H9 (cell line): ENCODE measurements at regions not wholly inside any gene's neighbourhood (a gene's known extent, or its start where the extent isn't known, plus 50 kb on each side); places are given as distances from the start of the nearest gene placed in this dataset.

Experiments
- DNase-seq: peaks from one replicate; pipeline ENCODE4 v3.0.0-alpha.2; 2017
- H2AFZ ChIP-seq: one replicate; pipeline ENCODE4 v1.6.1; 2013; ENCODE audit warnings: mild to moderate bottlenecking, low read length, control low read depth, moderate library complexity
- H2AK5ac ChIP-seq: 2 replicates; pipeline ENCODE4 v1.6.1; 2013; ENCODE audit warnings: low read length, control low read depth, mixed read lengths; ENCODE audit not compliant: insufficient read length
- H2BK120ac ChIP-seq: one replicate; pipeline ENCODE4 v1.6.1; 2013; ENCODE audit warnings: low read depth, mild to moderate bottlenecking, low read length, control low read depth, inconsistent platforms; ENCODE audit not compliant: poor library complexity, severe bottlenecking
- H2BK12ac ChIP-seq: 2 replicates; pipeline ENCODE4 v1.6.1; 2013; ENCODE audit warnings: low read length, control low read depth, mixed read lengths, low read depth; ENCODE audit not compliant: insufficient read length
- H2BK15ac ChIP-seq: 2 replicates; pipeline ENCODE4 v1.6.1; 2013; ENCODE audit warnings: low read depth, low read length, control low read depth
- H2BK20ac ChIP-seq: one replicate; pipeline ENCODE4 v1.6.1; 2013; ENCODE audit warnings: low read depth, mild to moderate bottlenecking, low read length, control low read depth, inconsistent platforms; ENCODE audit not compliant: poor library complexity, severe bottlenecking
- H2BK5ac ChIP-seq: 2 replicates; pipeline ENCODE4 v1.6.1; 2013; ENCODE audit warnings: low read length, control low read depth, mixed read lengths; ENCODE audit not compliant: insufficient read length
- H3K14ac ChIP-seq: 2 replicates; pipeline ENCODE4 v1.6.1; 2013; ENCODE audit warnings: low read length, control low read depth; ENCODE audit not compliant: insufficient read depth
- H3K18ac ChIP-seq: 2 replicates; pipeline ENCODE4 v1.6.1; 2013; ENCODE audit warnings: low read depth, mild to moderate bottlenecking, mixed read lengths, low read length, control low read depth; ENCODE audit not compliant: insufficient read length
- H3K23ac ChIP-seq: 2 replicates; pipeline ENCODE4 v1.6.1; 2013; ENCODE audit warnings: low read length, control low read depth, mixed read lengths, low read depth; ENCODE audit not compliant: insufficient read length
- H3K23me2 ChIP-seq: 2 replicates; pipeline ENCODE4 v1.6.1; 2013; ENCODE audit warnings: low read depth, mild to moderate bottlenecking, mixed read lengths, low read length, control low read depth; ENCODE audit not compliant: insufficient read length, poor library complexity, severe bottlenecking
- H3K27ac ChIP-seq: 2 replicates; pipeline ENCODE4 v1.5.1; 2013; ENCODE audit warnings: low read length, control low read depth, mixed read lengths, low read depth; ENCODE audit not compliant: insufficient read length
- H3K27me3 ChIP-seq: 2 replicates; pipeline ENCODE4 v1.6.1; 2013; ENCODE audit warnings: low read length, control low read depth, inconsistent platforms; ENCODE audit not compliant: insufficient read depth
- H3K4ac ChIP-seq: 2 replicates; pipeline ENCODE4 v1.6.1; 2013; ENCODE audit warnings: low read depth, mild to moderate bottlenecking, control low read depth, inconsistent platforms, low read length, moderate library complexity
- H3K4me1 ChIP-seq: 2 replicates; pipeline ENCODE4 v1.6.1; 2013; ENCODE audit warnings: low read length, control low read depth, inconsistent platforms; ENCODE audit not compliant: insufficient read depth
- H3K4me2 ChIP-seq: 2 replicates; pipeline ENCODE4 v1.6.1; 2013; ENCODE audit warnings: low read length, control low read depth, mixed read lengths; ENCODE audit not compliant: insufficient read length, insufficient read depth
- H3K56ac ChIP-seq: 2 replicates; pipeline ENCODE4 v1.6.1; 2013; ENCODE audit warnings: low read depth, mild to moderate bottlenecking, mixed read lengths, low read length, control low read depth; ENCODE audit not compliant: insufficient read length
- H3K79me1 ChIP-seq: 2 replicates; pipeline ENCODE4 v1.6.1; 2013; ENCODE audit warnings: low read depth, mild to moderate bottlenecking, moderate library complexity, low read length, control low read depth, inconsistent platforms; ENCODE audit not compliant: insufficient read depth, poor library complexity, severe bottlenecking
- H3K79me2 ChIP-seq: 2 replicates; pipeline ENCODE4 v1.6.1; 2013; ENCODE audit warnings: low read length, control low read depth, inconsistent platforms; ENCODE audit not compliant: insufficient read depth
- H3K9ac ChIP-seq: 2 replicates; pipeline ENCODE4 v1.6.1; 2013; ENCODE audit warnings: low read length, control low read depth, mixed read lengths; ENCODE audit not compliant: insufficient read length; ENCODE audit errors: extremely low read depth
- H3K9me3 ChIP-seq: one replicate; pipeline ENCODE4 v1.6.1; 2013; ENCODE audit warnings: low read depth, low read length, inconsistent platforms; ENCODE audit not compliant: control insufficient read depth
- H3T11ph ChIP-seq: one replicate; pipeline ENCODE4 v1.6.1; 2013; ENCODE audit warnings: mild to moderate bottlenecking, low read length, control low read depth, inconsistent platforms
- H4K20me1 ChIP-seq: one replicate; pipeline ENCODE4 v1.6.1; 2013; ENCODE audit not compliant: control insufficient read depth, insufficient read length, insufficient read depth
- H4K5ac ChIP-seq: 2 replicates; pipeline ENCODE4 v1.6.1; 2013; ENCODE audit warnings: low read depth, mild to moderate bottlenecking, mixed read lengths, low read length, control low read depth; ENCODE audit not compliant: insufficient read length
- H4K8ac ChIP-seq: replicated peaks from 2 replicates; pipeline ENCODE4 v1.6.1; 2013; ENCODE audit warnings: low read length, control low read depth, mixed read lengths, low read depth; ENCODE audit not compliant: insufficient read length
- H4K91ac ChIP-seq: 2 replicates; pipeline ENCODE4 v1.6.1; 2013; ENCODE audit warnings: low read depth, mild to moderate bottlenecking, moderate library complexity, mixed read lengths, low read length, control low read depth; ENCODE audit not compliant: insufficient read length
- H3K27ac Mint-ChIP-seq, 3 experiments: 2 replicates in 2 of 3; 3 replicates in 1 of 3; pipeline ENCODE4 v1.8.0; 2020 to 2021; ENCODE audit warnings: mixed read lengths in 3 of 3, mild to moderate bottlenecking in 1 of 3, moderate library complexity in 1 of 3
- H3K27me3 Mint-ChIP-seq: 2 replicates; pipeline ENCODE4 v1.8.0; 2021; ENCODE audit warnings: low read depth, mild to moderate bottlenecking, moderate library complexity, mixed read lengths
- H3K36me3 Mint-ChIP-seq, 3 experiments: 2 replicates in 2 of 3; 3 replicates in 1 of 3; pipeline ENCODE4 v1.8.0; 2020 to 2021; ENCODE audit warnings: low read depth in 3 of 3, mixed read lengths in 3 of 3; ENCODE audit not compliant: insufficient read depth in 1 of 3
- H3K4me1 Mint-ChIP-seq, 2 experiments: 2 replicates each; pipeline ENCODE4 v1.8.0; 2020; ENCODE audit warnings: mixed read lengths in 2 of 2
- H3K4me3 Mint-ChIP-seq, 2 experiments: 2 replicates in 1 of 2; 3 replicates in 1 of 2; pipeline ENCODE4 v1.8.0; 2020 to 2021; ENCODE audit warnings: mild to moderate bottlenecking in 2 of 2, mixed read lengths in 2 of 2, moderate library complexity in 1 of 2
- H3K9me3 Mint-ChIP-seq, 2 experiments: 2 replicates in 1 of 2; 3 replicates in 1 of 2; pipeline ENCODE4 v1.8.0; 2020; ENCODE audit warnings: mild to moderate bottlenecking in 2 of 2, mixed read lengths in 2 of 2, moderate library complexity in 1 of 2
- WGBS: extraction: QIAGEN DNeasy Blood & Tissue Kit; methylation state at CpG from one replicate; pipeline ENCODE4 v1.1.7; 2013; ENCODE audit warnings: missing lambda C conversion rate, low lambda C conversion rate, mixed read lengths; ENCODE audit not compliant: insufficient read length; ENCODE audit errors: extremely low coverage; 5-methylcytosine and 5-hydroxymethylcytosine counted together
- TF ChIP-seq, protein P1 (sequence below): fragments of 200-600 bp; sonication (generic); conservative IDR thresholded peaks from 3 replicates; pipeline ENCODE4 v1.8.0; 2021; ENCODE audit warnings: antibody characterized with exemption, mild to moderate bottlenecking

DNA sequence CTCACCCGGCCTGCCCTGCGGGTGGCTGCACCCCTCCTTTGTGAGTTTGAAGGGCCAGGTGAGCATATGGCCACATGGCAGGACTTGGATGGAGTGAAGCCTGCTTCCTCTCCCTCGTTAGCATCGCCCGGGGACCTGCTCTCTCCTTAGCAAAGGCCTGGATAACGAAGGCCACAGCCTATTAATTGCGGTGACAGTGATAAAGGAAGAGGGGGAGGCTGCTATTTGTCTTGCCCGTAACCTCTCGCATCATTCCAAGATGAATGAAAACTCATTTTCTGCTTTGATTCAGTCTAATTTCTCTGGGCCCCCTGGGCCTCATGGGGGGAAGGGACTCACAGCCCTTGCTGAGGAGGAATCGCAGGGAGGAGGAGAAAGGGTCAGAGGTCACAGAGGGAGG lies 68.5 kb upstream of the LHX1 start:
- H2AFZ ChIP-seq = no peak overlapping the region
- H3T11ph ChIP-seq = no peak overlapping the region
- H2BK120ac ChIP-seq = no peak overlapping the region
- peaks cover 0 to 2% (median 0%) of the 10 kb centered on the region in 3 experiments; a peak in 1 of 7 replicates for H3K36me3 Mint-ChIP-seq
- no peak overlapping the region for H3K27ac ChIP-seq
- no peak overlapping the region for H2AK5ac ChIP-seq
- no peaks in the 10 kb centered on the region for H3K79me1 ChIP-seq
- peak overlapping the region in 1 of 3 experiments; percentile 79; a peak in 1 of 7 replicates for H3K27ac Mint-ChIP-seq
- H2BK5ac ChIP-seq = no peak overlapping the region
- no peak overlapping the region for H3K4me3 Mint-ChIP-seq
- no peak overlapping the region for H3K4ac ChIP-seq
- H3K23ac ChIP-seq = no peak overlapping the region
- H2BK15ac ChIP-seq = no peak overlapping the region
- no peak overlapping the region for H3K14ac ChIP-seq
- H3K4me2 ChIP-seq = no peak overlapping the region
- H3K27me3 ChIP-seq = no peaks in the 10 kb centered on the region
- H3K4me1 ChIP-seq = no peaks in the 10 kb centered on the region
- no peak overlapping the region for H4K8ac ChIP-seq
- H4K5ac ChIP-seq = no peak overlapping the region
- TF ChIP-seq, protein P1, sequence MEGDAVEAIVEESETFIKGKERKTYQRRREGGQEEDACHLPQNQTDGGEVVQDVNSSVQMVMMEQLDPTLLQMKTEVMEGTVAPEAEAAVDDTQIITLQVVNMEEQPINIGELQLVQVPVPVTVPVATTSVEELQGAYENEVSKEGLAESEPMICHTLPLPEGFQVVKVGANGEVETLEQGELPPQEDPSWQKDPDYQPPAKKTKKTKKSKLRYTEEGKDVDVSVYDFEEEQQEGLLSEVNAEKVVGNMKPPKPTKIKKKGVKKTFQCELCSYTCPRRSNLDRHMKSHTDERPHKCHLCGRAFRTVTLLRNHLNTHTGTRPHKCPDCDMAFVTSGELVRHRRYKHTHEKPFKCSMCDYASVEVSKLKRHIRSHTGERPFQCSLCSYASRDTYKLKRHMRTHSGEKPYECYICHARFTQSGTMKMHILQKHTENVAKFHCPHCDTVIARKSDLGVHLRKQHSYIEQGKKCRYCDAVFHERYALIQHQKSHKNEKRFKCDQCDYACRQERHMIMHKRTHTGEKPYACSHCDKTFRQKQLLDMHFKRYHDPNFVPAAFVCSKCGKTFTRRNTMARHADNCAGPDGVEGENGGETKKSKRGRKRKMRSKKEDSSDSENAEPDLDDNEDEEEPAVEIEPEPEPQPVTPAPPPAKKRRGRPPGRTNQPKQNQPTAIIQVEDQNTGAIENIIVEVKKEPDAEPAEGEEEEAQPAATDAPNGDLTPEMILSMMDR = no peak
- no peak overlapping the region for H4K91ac ChIP-seq
- H3K18ac ChIP-seq = no peak overlapping the region
- H3K79me2 ChIP-seq = no peaks in the 10 kb centered on the region
- H3K23me2 ChIP-seq = no peaks in the 10 kb centered on the region
- no CpG with 5 or more reads among the region's 10 CpGs for WGBS
- H3K4me1 Mint-ChIP-seq = peaks cover 14 to 39% of the 10 kb centered on the region in 2 experiments
- H2BK12ac ChIP-seq = no peak overlapping the region
- DNase-seq = no peak
- H4K20me1 ChIP-seq = no peaks in the 10 kb centered on the region
- H3K56ac ChIP-seq = no peak overlapping the region
- H3K27me3 Mint-ChIP-seq = peaks cover 3% of the 10 kb centered on the region
- H3K9me3 ChIP-seq = no peaks in the 10 kb centered on the region
- no peak overlapping the region for H2BK20ac ChIP-seq
- H3K9me3 Mint-ChIP-seq = peaks cover 0 to 8% of the 10 kb centered on the region in 2 experiments; a peak in 4 of 5 replicates
- no peak overlapping the region for H3K9ac ChIP-seq
